Activated T-helper 1 cell treated with anti-CD3 and anti-CD28 coated beads, Interleukin-12 subunit alpha, Interleukin-12 subunit beta, Interleukin-2, Interleukin-4 antibody, amounts not matched to agents 30 ng/mL and 10 ng/mL and 1 ng/mL, durations not matched to agents 14 hours and 24 hours and 36 hours (primary cell): ENCODE measurements at regions not wholly inside any gene's neighbourhood (a gene's known extent, or its start where the extent isn't known, plus 50 kb on each side); places are given as distances from the start of the nearest gene placed in this dataset.

Experiments used
- DNase-seq: peaks from one replicate; pipeline ENCODE4 v3.0.0; 2021; ENCODE audit warnings: low spot score
- H3K27ac Mint-ChIP-seq: one replicate; pipeline ENCODE4 v1.8.0; 2021; ENCODE audit warnings: mild to moderate bottlenecking, mixed read lengths
- H3K27me3 Mint-ChIP-seq: one replicate; pipeline ENCODE4 v1.8.0; 2022; ENCODE audit warnings: mild to moderate bottlenecking, moderate library complexity, mixed read lengths; ENCODE audit not compliant: insufficient read depth
- H3K36me3 Mint-ChIP-seq: one replicate; pipeline ENCODE4 v1.8.0; 2021; ENCODE audit warnings: low read depth, mixed read lengths
- H3K4me1 Mint-ChIP-seq: one replicate; pipeline ENCODE4 v1.8.0; 2021; ENCODE audit warnings: low read depth, mixed read lengths
- H3K4me3 Mint-ChIP-seq: one replicate; pipeline ENCODE4 v1.8.0; 2021; ENCODE audit warnings: mild to moderate bottlenecking, moderate library complexity, mixed read lengths
- H3K9me3 Mint-ChIP-seq: one replicate; pipeline ENCODE4 v1.8.0; 2021; ENCODE audit warnings: mixed read lengths
- intact Hi-C: fragments of 100-400 bp; cut with micrococcal nuclease; formaldehyde crosslinking; loops from one replicate; pipeline ENCODE4 v1.15.1; 2024

GRCh38 chr12:59093073-59093772 lies 172.9 kb upstream of the LRIG3 start:
- no peaks in the 10 kb centered on the region for H3K36me3 Mint-ChIP-seq
- H3K4me3 Mint-ChIP-seq = no peak overlapping the region
- no peaks in the 10 kb centered on the region for H3K27me3 Mint-ChIP-seq
- no peaks in the 10 kb centered on the region for H3K9me3 Mint-ChIP-seq
- DNase-seq = no peak
- no peaks in the 10 kb centered on the region for H3K4me1 Mint-ChIP-seq
- intact Hi-C loops = no loop called here
- no peak overlapping the region for H3K27ac Mint-ChIP-seq

- Mint-ChIP-seq H3K4me1 (no peaks in the 10 kb centered on the region), H3K4me3 (no peak overlapping the region), H3K27ac (no peak overlapping the region), H3K27me3 (no peaks in the 10 kb centered on the region), H3K36me3 (no peaks in the 10 kb centered on the region), H3K9me3 (no peaks in the 10 kb centered on the region)
- no peak for DNase-seq
- intact Hi-C loops = no loop called here
Observed at GRCh38 chr12:59088673-59089072, 168.4 kb upstream of the LRIG3 start.

- H3K27ac Mint-ChIP-seq = no peak overlapping the region
- no peak overlapping the region for H3K4me3 Mint-ChIP-seq
- no peaks in the 10 kb centered on the region for H3K4me1 Mint-ChIP-seq
- DNase-seq = no peak
- H3K27me3 Mint-ChIP-seq = no peaks in the 10 kb centered on the region
- intact Hi-C loops = no loop called here
- H3K36me3 Mint-ChIP-seq = no peaks in the 10 kb centered on the region
- H3K9me3 Mint-ChIP-seq = no peaks in the 10 kb centered on the region
Observed at GRCh38 chr12:59087691-59088090, 167.4 kb upstream of the LRIG3 start.

GRCh38 chr12:59087077-59087673 lies 166.9 kb upstream of the LRIG3 start:
- no peaks in the 10 kb centered on the region for H3K36me3 Mint-ChIP-seq
- H3K27me3 Mint-ChIP-seq = no peaks in the 10 kb centered on the region
- no peak overlapping the region for H3K27ac Mint-ChIP-seq
- no peaks in the 10 kb centered on the region for H3K9me3 Mint-ChIP-seq
- H3K4me3 Mint-ChIP-seq = no peak overlapping the region
- intact Hi-C loops = no loop called here
- no peaks in the 10 kb centered on the region for H3K4me1 Mint-ChIP-seq
- no peak for DNase-seq

- intact Hi-C loops = no loop called here
- DNase-seq = no peak
- Mint-ChIP-seq H3K27ac (no peak overlapping the region), H3K36me3 (no peaks in the 10 kb centered on the region), H3K4me1 (no peaks in the 10 kb centered on the region), H3K4me3 (no peak overlapping the region), H3K27me3 (no peaks in the 10 kb centered on the region), H3K9me3 (no peaks in the 10 kb centered on the region)
Observed at GRCh38 chr12:59086126-59086525, 165.8 kb upstream of the LRIG3 start.

- Mint-ChIP-seq H3K27ac (no peak overlapping the region), H3K9me3 (no peaks in the 10 kb centered on the region), H3K36me3 (no peaks in the 10 kb centered on the region), H3K4me3 (no peak overlapping the region), H3K4me1 (no peaks in the 10 kb centered on the region), H3K27me3 (no peaks in the 10 kb centered on the region)
- intact Hi-C loops = no loop called here
- no peak for DNase-seq
Observed at GRCh38 chr12:59085690-59086089, 165.4 kb upstream of the LRIG3 start.

- no peaks in the 10 kb centered on the region for H3K36me3 Mint-ChIP-seq
- no peak overlapping the region for H3K27ac Mint-ChIP-seq
- intact Hi-C loops = no loop called here
- H3K27me3 Mint-ChIP-seq = no peaks in the 10 kb centered on the region
- no peaks in the 10 kb centered on the region for H3K9me3 Mint-ChIP-seq
- H3K4me1 Mint-ChIP-seq = no peaks in the 10 kb centered on the region
- DNase-seq = no peak
- H3K4me3 Mint-ChIP-seq = no peak overlapping the region
Observed at GRCh38 chr12:59084511-59085375, 164.4 kb upstream of the LRIG3 start.

GRCh38 chr12:59082952-59083351 lies 162.6 kb upstream of the LRIG3 start:
- no peaks in the 10 kb centered on the region for H3K4me1 Mint-ChIP-seq
- no peak overlapping the region for H3K27ac Mint-ChIP-seq
- intact Hi-C loops = no loop called here
- H3K4me3 Mint-ChIP-seq = no peak overlapping the region
- H3K36me3 Mint-ChIP-seq = no peaks in the 10 kb centered on the region
- no peaks in the 10 kb centered on the region for H3K9me3 Mint-ChIP-seq
- DNase-seq = no peak
- H3K27me3 Mint-ChIP-seq = no peaks in the 10 kb centered on the region

- intact Hi-C loops = no loop called here
- H3K9me3 Mint-ChIP-seq = no peaks in the 10 kb centered on the region
- H3K4me3 Mint-ChIP-seq = no peak overlapping the region
- no peak for DNase-seq
- H3K36me3 Mint-ChIP-seq = no peaks in the 10 kb centered on the region
- no peaks in the 10 kb centered on the region for H3K27me3 Mint-ChIP-seq
- H3K27ac Mint-ChIP-seq = no peak overlapping the region
- no peaks in the 10 kb centered on the region for H3K4me1 Mint-ChIP-seq
Observed at GRCh38 chr12:59080101-59080500, 159.8 kb upstream of the LRIG3 start.

GRCh38 chr12:59079472-59079871 lies 159.2 kb upstream of the LRIG3 start:
- no peak overlapping the region for H3K4me3 Mint-ChIP-seq
- intact Hi-C loops = no loop called here
- no peaks in the 10 kb centered on the region for H3K4me1 Mint-ChIP-seq
- no peak overlapping the region for H3K27ac Mint-ChIP-seq
- H3K27me3 Mint-ChIP-seq = no peaks in the 10 kb centered on the region
- no peaks in the 10 kb centered on the region for H3K9me3 Mint-ChIP-seq
- H3K36me3 Mint-ChIP-seq = no peaks in the 10 kb centered on the region
- DNase-seq = no peak

- Mint-ChIP-seq H3K27ac (no peak overlapping the region), H3K4me3 (no peak overlapping the region), H3K9me3 (no peaks in the 10 kb centered on the region), H3K36me3 (no peaks in the 10 kb centered on the region), H3K4me1 (no peaks in the 10 kb centered on the region), H3K27me3 (no peaks in the 10 kb centered on the region)
- intact Hi-C loops = no loop called here
- DNase-seq = no peak
Observed at GRCh38 chr12:59079002-59079401, 158.7 kb upstream of the LRIG3 start.

- intact Hi-C loops = no loop called here
Observed at GRCh38 chr12:59077575-59078426, 157.5 kb upstream of the LRIG3 start.

More at GRCh38 chr12:59077575-59078426, 157.5 kb upstream of the LRIG3 start:
- DNase-seq = no peak
- Mint-ChIP-seq H3K27me3 (no peaks in the 10 kb centered on the region), H3K36me3 (no peaks in the 10 kb centered on the region), H3K27ac (no peak overlapping the region), H3K4me3 (no peak overlapping the region), H3K4me1 (no peaks in the 10 kb centered on the region), H3K9me3 (no peaks in the 10 kb centered on the region)
